Activated T-helper 2 cell treated with anti-CD3 and anti-CD28 coated beads, Interferon-gamma antibody, Interleukin-2, Interleukin-4, amounts not matched to agents 10 μg/mL and 5 μg/mL and 100 μg/mL, durations not matched to agents 14 hours and 24 hours and 36 hours (primary cell): ENCODE measurements at regions not wholly inside any gene's neighbourhood (a gene's known extent, or its start where the extent isn't known, plus 50 kb on each side); places are given as distances from the start of the nearest gene placed in this dataset.

Experiments
- DNase-seq: peaks from one replicate; pipeline ENCODE4 v3.0.0; 2021; ENCODE audit warnings: low spot score
- H3K27ac Mint-ChIP-seq: one replicate; pipeline ENCODE4 v1.8.0; 2021; ENCODE audit warnings: mixed read lengths
- H3K27me3 Mint-ChIP-seq: one replicate; pipeline ENCODE4 v1.8.0; 2021; ENCODE audit warnings: low read depth, mixed read lengths
- H3K36me3 Mint-ChIP-seq: one replicate; pipeline ENCODE4 v1.8.0; 2021; ENCODE audit warnings: low read depth, mixed read lengths
- H3K4me1 Mint-ChIP-seq: one replicate; pipeline ENCODE4 v1.8.0; 2021; ENCODE audit warnings: low read depth, mixed read lengths
- H3K4me3 Mint-ChIP-seq: one replicate; pipeline ENCODE4 v1.8.0; 2021; ENCODE audit warnings: low read depth, mild to moderate bottlenecking, moderate library complexity, mixed read lengths
- H3K9me3 Mint-ChIP-seq: one replicate; pipeline ENCODE4 v1.8.0; 2021; ENCODE audit warnings: mixed read lengths
- intact Hi-C: fragments of 100-400 bp; cut with micrococcal nuclease; formaldehyde crosslinking; loops from one replicate; pipeline ENCODE4 v1.15.1; 2023

- no peaks in the 10 kb centered on the region for H3K36me3 Mint-ChIP-seq
- peaks cover 2% of the 10 kb centered on the region for H3K4me1 Mint-ChIP-seq
- no peaks in the 10 kb centered on the region for H3K9me3 Mint-ChIP-seq
- peaks cover 2% of the 10 kb centered on the region for H3K27me3 Mint-ChIP-seq
- H3K27ac Mint-ChIP-seq = no peak overlapping the region
- no peak overlapping the region for H3K4me3 Mint-ChIP-seq
- intact Hi-C loops = no loop called here
- no peak for DNase-seq
Measured at GRCh38 chr14:51145246-51145645, 50.3 kb upstream of the TRIM9 start.

DNA sequence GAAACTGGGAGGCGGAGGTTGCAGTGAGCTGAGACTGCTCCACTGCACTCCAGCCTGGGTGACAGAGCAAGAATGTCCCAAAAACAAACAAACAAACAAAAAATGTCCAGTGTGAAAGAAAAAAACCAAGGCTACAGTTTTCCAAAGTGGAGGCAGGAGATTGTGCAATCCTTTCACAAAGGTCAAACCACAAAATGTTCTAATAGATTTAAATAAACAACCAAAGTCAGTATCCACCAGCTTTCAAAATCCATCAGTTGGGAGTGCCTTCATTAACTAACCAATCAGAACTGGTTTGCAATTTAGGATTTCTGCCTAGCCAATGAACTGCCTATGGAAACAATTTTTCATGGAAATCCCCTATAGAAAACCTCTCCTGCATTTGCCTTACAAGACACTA is 52.3 kb upstream of the TRIM9 start:
- H3K4me1 Mint-ChIP-seq = peaks cover 2% of the 10 kb centered on the region
- H3K36me3 Mint-ChIP-seq = no peaks in the 10 kb centered on the region
- no peaks in the 10 kb centered on the region for H3K9me3 Mint-ChIP-seq
- intact Hi-C loops = no loop called here
- H3K27ac Mint-ChIP-seq = no peak overlapping the region
- DNase-seq = no peak
- H3K4me3 Mint-ChIP-seq = no peak overlapping the region
- H3K27me3 Mint-ChIP-seq = peaks cover 2% of the 10 kb centered on the region

DNA sequence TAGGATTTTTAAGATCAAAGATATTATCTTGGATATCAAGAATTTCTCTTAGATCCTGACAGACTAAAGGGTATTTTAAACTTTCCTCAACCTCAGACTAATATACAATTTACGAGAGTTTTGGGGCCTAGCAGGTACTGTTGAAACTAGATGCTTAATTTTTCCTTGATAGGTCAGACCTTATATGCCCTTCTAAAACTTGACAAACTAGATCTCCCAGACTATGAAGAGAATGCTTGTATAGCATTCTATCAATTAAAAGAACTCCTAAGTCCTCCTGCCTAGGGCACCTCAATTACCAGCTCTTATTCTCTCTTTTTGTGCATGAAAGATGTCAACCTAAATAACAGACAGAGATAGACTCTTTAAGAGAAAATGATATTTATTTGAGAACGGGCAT is 60.4 kb upstream of the TRIM9 start:
- no peak for DNase-seq
- Mint-ChIP-seq H3K4me1 (no peaks in the 10 kb centered on the region), H3K27me3 (peaks cover 4% of the 10 kb centered on the region), H3K9me3 (no peaks in the 10 kb centered on the region), H3K36me3 (no peaks in the 10 kb centered on the region), H3K27ac (no peak overlapping the region), H3K4me3 (no peak overlapping the region)
- intact Hi-C loops = loop anchor here (10.0 kb wide), 1 partner anchor 49 kb away; no protein-coding TSS in a partner anchor

DNA sequence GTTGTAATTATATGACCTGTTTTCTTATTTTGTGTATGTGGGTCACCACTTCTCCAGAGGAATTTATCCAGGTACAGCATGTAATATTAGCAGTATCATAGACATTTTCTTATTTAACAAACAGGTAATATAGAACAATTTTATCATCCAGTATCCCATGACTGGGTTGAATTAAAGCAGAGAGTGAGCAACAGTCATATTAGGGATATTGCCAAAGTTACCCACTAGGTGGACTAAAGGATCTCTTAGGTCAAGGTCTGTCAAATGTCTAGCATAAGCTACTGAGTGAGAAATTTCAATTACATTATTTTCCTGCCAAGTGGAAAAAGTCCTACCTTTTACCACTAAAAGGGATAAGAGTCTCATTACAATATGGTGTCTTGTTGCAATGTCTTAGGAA is 62.1 kb upstream of the TRIM9 start:
- Mint-ChIP-seq H3K36me3 (no peaks in the 10 kb centered on the region), H3K4me3 (no peak overlapping the region)
- DNase-seq = no peak

DNA sequence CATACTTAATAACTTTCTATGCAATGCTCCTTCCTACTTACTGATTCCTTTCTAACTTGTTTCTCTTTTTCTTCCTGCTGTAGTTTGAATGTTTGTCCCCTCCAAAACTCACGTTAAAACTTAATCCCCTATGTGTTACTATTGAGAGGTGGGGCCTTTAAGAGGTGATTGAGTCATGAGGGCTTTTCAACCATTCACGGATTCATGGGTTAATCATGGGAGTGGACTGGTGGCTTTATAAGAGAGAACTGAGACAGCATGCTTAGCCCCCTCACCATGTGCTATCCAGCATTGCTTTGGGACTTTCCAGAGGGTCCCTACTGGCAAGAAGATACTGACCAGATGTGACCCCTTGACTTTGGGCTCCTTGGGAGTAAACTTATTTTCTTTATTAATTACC is 66.0 kb upstream of the TRIM9 start:
- Mint-ChIP-seq H3K36me3 (no peaks in the 10 kb centered on the region), H3K27ac (no peak overlapping the region), H3K4me1 (peaks cover 5% of the 10 kb centered on the region), H3K4me3 (no peak overlapping the region), H3K9me3 (no peaks in the 10 kb centered on the region), H3K27me3 (no peaks in the 10 kb centered on the region)
- DNase-seq = no peak
- intact Hi-C loops = no loop called here

More for the DNA sequence above, 62.1 kb upstream of the TRIM9 start:
- Mint-ChIP-seq H3K9me3 (no peaks in the 10 kb centered on the region), H3K27ac (no peak overlapping the region), H3K4me1 (no peaks in the 10 kb centered on the region), H3K27me3 (peaks cover 4% of the 10 kb centered on the region)
- intact Hi-C loops = loop anchor here (10.0 kb wide), 1 partner anchor 48 kb away; no protein-coding TSS in a partner anchor

DNA sequence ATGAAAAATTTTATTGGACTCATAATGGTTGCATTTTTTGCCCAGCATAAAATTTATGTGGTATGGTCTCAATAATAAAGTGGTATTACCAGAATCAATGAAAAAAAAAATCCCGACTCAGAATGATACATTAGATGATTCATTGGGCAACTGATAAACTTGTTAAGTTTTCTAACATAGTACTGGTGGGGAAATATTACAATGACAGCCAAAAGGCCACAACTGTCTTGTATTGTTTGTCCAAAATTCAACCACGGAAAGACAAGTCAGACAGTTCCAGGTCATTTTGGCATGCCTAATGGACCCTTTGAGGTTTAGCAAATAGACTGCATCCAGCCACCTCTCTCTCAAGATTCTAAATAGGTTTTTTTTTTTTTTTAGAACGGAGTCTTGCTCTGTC is 70.5 kb upstream of the TRIM9 start:
- no peak for DNase-seq
- Mint-ChIP-seq H3K4me3 (no peak overlapping the region), H3K36me3 (no peaks in the 10 kb centered on the region), H3K27ac (no peak overlapping the region), H3K4me1 (peaks cover 15% of the 10 kb centered on the region), H3K27me3 (no peaks in the 10 kb centered on the region), H3K9me3 (no peaks in the 10 kb centered on the region)
- intact Hi-C loops = no loop called here

DNA sequence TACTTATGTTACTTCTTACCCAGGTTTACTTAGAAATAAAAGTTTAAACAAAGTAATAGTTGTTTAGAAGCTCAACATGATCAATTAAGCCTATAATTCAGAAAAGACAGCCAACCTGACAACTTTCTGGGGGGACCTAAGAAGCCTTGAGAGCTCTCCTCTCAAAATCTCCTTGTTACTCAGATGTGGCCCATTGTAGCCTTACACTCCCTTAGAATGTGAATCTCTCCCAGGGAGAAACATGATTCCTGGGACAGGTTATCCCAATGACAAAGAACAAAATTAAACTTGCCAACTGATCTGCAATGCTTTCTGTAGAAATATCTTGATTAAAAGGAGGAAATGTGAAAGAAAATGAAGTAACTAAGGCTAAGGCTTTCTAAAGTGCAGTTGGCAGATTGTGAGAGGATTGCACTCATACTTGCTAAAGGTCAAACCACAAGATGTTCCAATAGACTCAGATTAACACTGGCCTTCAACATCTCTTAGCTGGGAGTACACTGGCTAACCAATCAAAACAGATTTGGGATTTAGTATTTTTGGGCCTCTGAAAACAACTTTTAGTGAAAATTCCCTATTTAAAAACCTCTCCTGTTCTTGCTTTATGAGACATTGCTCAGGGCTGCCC is 72.3 kb upstream of the TMX1 start:
- DNase-seq = no peak
- Mint-ChIP-seq H3K4me3 (no peak overlapping the region), H3K27ac (peak overlapping the region; percentile 50), H3K36me3 (no peaks in the 10 kb centered on the region), H3K4me1 (peaks cover 15% of the 10 kb centered on the region), H3K9me3 (no peaks in the 10 kb centered on the region), H3K27me3 (no peaks in the 10 kb centered on the region)
- intact Hi-C loops = no loop called here

- Mint-ChIP-seq H3K36me3 (no peaks in the 10 kb centered on the region), H3K27me3 (no peaks in the 10 kb centered on the region), H3K27ac (no peak overlapping the region), H3K4me1 (peaks cover 15% of the 10 kb centered on the region), H3K9me3 (no peaks in the 10 kb centered on the region), H3K4me3 (no peak overlapping the region)
- DNase-seq = no peak
- intact Hi-C loops = no loop called here
Measured at GRCh38 chr14:51168215-51168613, 71.8 kb upstream of the TMX1 start.

GRCh38 chr14:51173863-51174262 is 66.2 kb upstream of the TMX1 start:
- Mint-ChIP-seq H3K4me3 (no peak overlapping the region), H3K27me3 (peaks cover 8% of the 10 kb centered on the region), H3K36me3 (no peaks in the 10 kb centered on the region), H3K9me3 (no peaks in the 10 kb centered on the region), H3K27ac (no peak overlapping the region), H3K4me1 (no peaks in the 10 kb centered on the region)
- no peak for DNase-seq
- intact Hi-C loops = no loop called here

DNA sequence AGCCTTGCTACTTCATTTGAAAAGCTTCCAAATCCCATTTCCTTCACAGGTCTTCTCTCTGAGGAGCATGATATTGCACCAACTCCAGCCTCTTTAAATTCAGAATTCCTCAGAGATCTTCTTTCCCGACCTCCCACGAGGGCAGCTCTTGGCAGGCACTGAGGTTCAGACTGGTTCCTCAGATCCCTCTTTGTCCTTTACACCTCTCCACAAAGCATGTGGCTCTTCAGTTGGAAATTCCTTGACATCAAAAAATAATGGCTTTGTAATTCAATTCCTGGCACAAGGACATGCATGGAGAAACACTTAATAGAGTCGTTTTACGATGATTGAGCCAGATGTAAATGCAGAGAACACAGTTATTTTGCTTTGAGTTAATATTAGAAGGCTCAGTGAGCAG is 63.2 kb upstream of the TMX1 start:
- intact Hi-C loops = no loop called here
- H3K27me3 Mint-ChIP-seq = peaks cover 11% of the 10 kb centered on the region
- no peak overlapping the region for H3K4me3 Mint-ChIP-seq
- no peaks in the 10 kb centered on the region for H3K9me3 Mint-ChIP-seq
- no peaks in the 10 kb centered on the region for H3K4me1 Mint-ChIP-seq
- DNase-seq = no peak
- H3K36me3 Mint-ChIP-seq = no peaks in the 10 kb centered on the region
- H3K27ac Mint-ChIP-seq = no peak overlapping the region

DNA sequence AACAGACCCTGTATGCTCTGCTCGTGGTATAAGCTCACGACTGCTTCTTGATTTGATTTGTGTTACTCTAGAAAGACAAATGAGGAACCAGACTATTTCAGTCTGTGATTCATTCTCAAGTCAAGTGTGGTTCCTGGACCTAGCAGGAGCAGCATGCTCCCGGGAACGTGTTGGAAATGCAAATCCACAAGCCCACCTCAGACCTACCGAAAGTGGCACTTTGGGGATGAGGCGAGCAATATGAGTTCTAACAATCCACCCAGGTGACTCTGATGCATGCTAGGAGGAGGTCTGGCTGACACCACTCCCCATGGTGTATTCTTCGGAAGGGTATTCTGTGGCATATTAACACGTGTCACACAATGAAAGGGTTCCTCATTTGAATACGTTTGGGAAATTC is 59.5 kb upstream of the TMX1 start:
- intact Hi-C loops = no loop called here
- H3K27me3 Mint-ChIP-seq = peaks cover 11% of the 10 kb centered on the region
- peaks cover 3% of the 10 kb centered on the region for H3K9me3 Mint-ChIP-seq
- peaks cover 3% of the 10 kb centered on the region for H3K4me1 Mint-ChIP-seq
- H3K36me3 Mint-ChIP-seq = no peaks in the 10 kb centered on the region
- no peak overlapping the region for H3K27ac Mint-ChIP-seq
- DNase-seq = no peak
- no peak overlapping the region for H3K4me3 Mint-ChIP-seq

DNA sequence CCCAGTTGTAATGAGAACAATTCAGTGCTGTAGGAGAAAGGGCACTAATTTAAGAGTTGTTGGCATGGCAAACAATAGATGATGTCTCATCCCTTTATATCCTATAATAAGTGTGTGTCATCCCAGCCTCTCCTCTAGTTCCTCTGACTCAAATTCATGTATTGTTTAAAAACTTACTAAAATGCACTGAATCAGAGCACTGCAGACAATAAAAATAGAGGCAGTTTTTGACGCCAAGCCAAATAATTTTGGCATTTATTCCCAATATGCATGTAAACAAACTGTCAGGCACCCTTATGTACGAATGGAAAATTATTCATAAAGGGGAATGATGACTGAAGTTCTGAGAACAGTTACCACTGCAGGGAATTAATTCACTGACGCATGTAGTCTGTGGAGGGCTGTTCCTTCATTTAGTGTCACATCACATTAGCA is 57.9 kb upstream of the TMX1 start:
- Mint-ChIP-seq H3K27me3 (peaks cover 3% of the 10 kb centered on the region), H3K9me3 (peaks cover 3% of the 10 kb centered on the region), H3K4me1 (peaks cover 3% of the 10 kb centered on the region), H3K36me3 (no peaks in the 10 kb centered on the region), H3K4me3 (no peak overlapping the region), H3K27ac (no peak overlapping the region)
- no peak for DNase-seq
- intact Hi-C loops = no loop called here

DNA sequence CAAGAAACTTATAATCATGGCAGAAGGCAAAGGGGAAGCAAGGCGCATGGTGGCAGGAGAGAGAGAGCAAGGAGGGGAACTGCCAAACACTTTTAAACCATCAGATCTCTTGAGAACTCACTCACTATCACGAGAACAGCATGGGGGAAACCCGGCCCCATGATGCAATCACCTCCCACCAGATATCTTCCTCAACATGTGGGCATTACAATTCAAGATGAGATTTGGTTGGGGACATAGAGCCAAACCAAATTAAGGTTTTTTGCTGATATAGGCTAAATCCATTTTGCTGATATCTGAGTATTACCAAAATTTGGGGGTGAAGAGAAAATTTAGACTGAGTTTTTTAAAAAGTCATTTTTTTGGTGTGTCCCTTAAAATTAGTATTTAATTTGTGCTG is 54.9 kb upstream of the TMX1 start:
- H3K36me3 Mint-ChIP-seq = no peaks in the 10 kb centered on the region
- no peak overlapping the region for H3K27ac Mint-ChIP-seq
- no peak for DNase-seq
- peaks cover 3% of the 10 kb centered on the region for H3K27me3 Mint-ChIP-seq
- H3K9me3 Mint-ChIP-seq = peaks cover 3% of the 10 kb centered on the region
- no peak overlapping the region for H3K4me3 Mint-ChIP-seq
- H3K4me1 Mint-ChIP-seq = peaks cover 3% of the 10 kb centered on the region
- intact Hi-C loops = no loop called here

DNA sequence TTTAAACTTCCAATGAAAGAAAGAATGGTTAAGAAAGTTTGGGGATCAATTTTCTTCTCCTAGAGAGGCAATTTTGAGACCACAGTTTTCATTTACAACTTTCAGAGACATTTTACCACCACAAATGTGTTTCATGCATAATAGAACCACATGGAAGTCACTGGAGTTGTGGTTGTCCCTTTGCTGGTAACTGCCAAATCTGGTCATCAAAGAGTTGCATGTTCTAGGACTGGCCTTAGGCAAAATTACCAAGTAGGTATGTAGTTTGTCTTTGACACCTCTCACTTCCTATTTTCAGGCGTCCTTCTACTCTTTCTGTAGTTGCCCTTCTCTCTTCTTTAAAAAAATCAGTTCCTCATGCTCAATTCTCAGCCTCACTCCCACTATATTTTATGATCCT is 54.3 kb upstream of the TMX1 start:
- intact Hi-C loops = no loop called here
- peaks cover 3% of the 10 kb centered on the region for H3K4me1 Mint-ChIP-seq
- H3K27ac Mint-ChIP-seq = no peak overlapping the region
- no peak overlapping the region for H3K4me3 Mint-ChIP-seq
- H3K36me3 Mint-ChIP-seq = no peaks in the 10 kb centered on the region
- H3K27me3 Mint-ChIP-seq = peaks cover 3% of the 10 kb centered on the region
- peaks cover 3% of the 10 kb centered on the region for H3K9me3 Mint-ChIP-seq
- DNase-seq = no peak
